Spleen (tissue), 11 donors: ENCODE measurements at regions not wholly inside any gene's neighbourhood (a gene's known extent, or its start where the extent isn't known, plus 50 kb on each side); places are given as distances from the start of the nearest gene placed in this dataset.

Source experiments
- DNase-seq: peaks from one replicate; pipeline ENCODE4 v3.0.0-alpha.2; 2020
- H3K27ac ChIP-seq, 8 donors: fragments of 200-600 bp; sonication (generic) in 7 of 8; 1 replicate in 4 of 8; 2 replicates in 4 of 8; pipeline versions ENCODE4 v1.5.0 to v1.8.0; 2016 to 2021; ENCODE audit warnings: inconsistent platforms in 4 of 8, mild to moderate bottlenecking in 4 of 8, moderate library complexity in 1 of 8
- H3K27me3 ChIP-seq, 7 donors: fragments of 200-600 bp; sonication (generic) in 6 of 7; replicated peaks in 1 of 7; 1 replicate in 4 of 7; 2 replicates in 3 of 7; pipeline versions ENCODE4 v1.5.0 to v1.8.0; 2016 to 2021; ENCODE audit warnings: inconsistent platforms in 3 of 7, mild to moderate bottlenecking in 1 of 7
- H3K36me3 ChIP-seq, 6 donors: fragments of 200-600 bp; sonication (generic) in 5 of 6; 1 replicate in 4 of 6; 2 replicates in 2 of 6; pipeline versions ENCODE4 v1.5.0 to v1.8.0; 2016 to 2021; ENCODE audit warnings: inconsistent platforms in 2 of 6
- H3K4me1 ChIP-seq, 6 donors: fragments of 200-600 bp; sonication (generic) in 5 of 6; 1 replicate in 3 of 6; 2 replicates in 3 of 6; pipeline versions ENCODE4 v1.5.0 to v1.8.0; 2016 to 2021; ENCODE audit warnings: inconsistent platforms in 3 of 6
- H3K4me3 ChIP-seq, 8 donors: fragments of 200-600 bp; sonication (generic) in 7 of 8; 1 replicate in 4 of 8; 2 replicates in 4 of 8; pipeline versions ENCODE4 v1.5.0 to v1.8.0; 2016 to 2021; ENCODE audit warnings: inconsistent platforms in 4 of 8, mild to moderate bottlenecking in 4 of 8, moderate library complexity in 2 of 8
- H3K9me3 ChIP-seq, 8 donors: fragments of 200-600 bp; sonication (generic) in 7 of 8; 1 replicate in 4 of 8; 2 replicates in 4 of 8; pipeline versions ENCODE4 v1.5.0 to v1.8.0; 2016 to 2021; ENCODE audit warnings: inconsistent platforms in 4 of 8
- POLR2A ChIP-seq, 3 donors: fragments of 450-650 bp; IDR thresholded peaks; one replicate each; pipeline ENCODE4 v1.5.1; 2017; ENCODE audit warnings: antibody characterized with exemption in 3 of 3, mild to moderate bottlenecking in 1 of 3
- POLR2AphosphoS5 ChIP-seq, 3 donors: sonication (generic); formaldehyde crosslinking; IDR thresholded peaks; one replicate each; pipeline ENCODE4 v1.5.1; 2017; ENCODE audit warnings: antibody characterized with exemption in 3 of 3
- WGBS, 5 donors: extraction: QIAGEN DNeasy Blood & Tissue Kit in 3 of 5; methylation state at CpG; one replicate each; pipeline versions ENCODE4 v1.1.5 to v1.1.7; 2013 to 2018; 5-methylcytosine and 5-hydroxymethylcytosine counted together
- intact Hi-C: fragments of 100-400 bp; cut with DNase I; formaldehyde crosslinking; loops from one replicate; pipeline ENCODE4 v1.15.0; 2023; ENCODE audit warnings: low total_unique reads
- TF ChIP-seq, protein P1 (sequence below), 11 experiments: fragments of 200-600 bp in 7 of 11; fragments of 450-650 bp in 4 of 11; sonication (generic) in 4 of 11; IDR thresholded peaks in 8 of 11; conservative IDR thresholded peaks in 3 of 11; 1 replicate in 7 of 11; 2 replicates in 4 of 11; pipeline versions ENCODE4 v1.4.0 to v1.8.0; 2016 to 2021; ENCODE audit warnings: antibody characterized with exemption in 11 of 11, inconsistent platforms in 4 of 11, mild to moderate bottlenecking in 1 of 11
- donor health status: healthy with polysubstance abuse.
- donor health status: DM: no; HTN: no; CAD: no; lungs with moderate emphysema.
- donor health status: DM: no; HTN: no; CAD: no.
- donor health status: Bipolar disorder and iron deficiency.
- donor health status: healthy.
- donor health status: DM: no; HTN: no; CAD: no.
- donor health status: DM: yes; HTN: yes; CAD: no.

DNA sequence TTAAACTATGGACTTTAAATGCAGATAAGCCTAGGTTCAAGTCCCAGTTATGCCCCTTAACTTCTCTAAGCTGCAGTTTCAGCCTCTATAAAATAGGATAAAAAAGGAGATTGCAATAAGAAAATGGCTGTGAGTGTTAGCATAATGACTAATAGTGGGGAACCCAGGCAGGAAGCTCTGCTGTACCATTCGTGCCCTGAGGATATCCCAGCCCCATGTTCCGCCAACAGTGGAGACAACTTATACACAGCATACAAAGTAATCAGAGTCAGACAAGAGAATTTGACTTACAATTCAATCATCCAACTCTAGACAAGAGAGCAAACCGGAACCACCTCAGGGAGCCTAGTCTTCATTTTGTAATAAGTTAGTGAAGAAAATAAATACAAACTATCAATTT lies 141.5 kb upstream of the FSTL4 start:
- H3K27me3 ChIP-seq, result peaks cover 0 to 24% (median 3%) of the 10 kb centered on the region in 7 donors
- no peaks in the 10 kb centered on the region for H3K36me3 ChIP-seq
- 39 to 75% (median 58%) methylated on average over 3 of the region's 3 CpGs for WGBS, 5 donors
- no peak overlapping the region for H3K27ac ChIP-seq
- H3K4me1 ChIP-seq, result no peaks in the 10 kb centered on the region
- no peak overlapping the region for H3K4me3 ChIP-seq
- intact Hi-C loops, result loop anchor here (10.0 kb wide), 1 partner anchor 111 kb away; no protein-coding TSS in a partner anchor
- DNase-seq, result no peak
- no peaks in the 10 kb centered on the region for H3K9me3 ChIP-seq
- TF ChIP-seq, protein P1, sequence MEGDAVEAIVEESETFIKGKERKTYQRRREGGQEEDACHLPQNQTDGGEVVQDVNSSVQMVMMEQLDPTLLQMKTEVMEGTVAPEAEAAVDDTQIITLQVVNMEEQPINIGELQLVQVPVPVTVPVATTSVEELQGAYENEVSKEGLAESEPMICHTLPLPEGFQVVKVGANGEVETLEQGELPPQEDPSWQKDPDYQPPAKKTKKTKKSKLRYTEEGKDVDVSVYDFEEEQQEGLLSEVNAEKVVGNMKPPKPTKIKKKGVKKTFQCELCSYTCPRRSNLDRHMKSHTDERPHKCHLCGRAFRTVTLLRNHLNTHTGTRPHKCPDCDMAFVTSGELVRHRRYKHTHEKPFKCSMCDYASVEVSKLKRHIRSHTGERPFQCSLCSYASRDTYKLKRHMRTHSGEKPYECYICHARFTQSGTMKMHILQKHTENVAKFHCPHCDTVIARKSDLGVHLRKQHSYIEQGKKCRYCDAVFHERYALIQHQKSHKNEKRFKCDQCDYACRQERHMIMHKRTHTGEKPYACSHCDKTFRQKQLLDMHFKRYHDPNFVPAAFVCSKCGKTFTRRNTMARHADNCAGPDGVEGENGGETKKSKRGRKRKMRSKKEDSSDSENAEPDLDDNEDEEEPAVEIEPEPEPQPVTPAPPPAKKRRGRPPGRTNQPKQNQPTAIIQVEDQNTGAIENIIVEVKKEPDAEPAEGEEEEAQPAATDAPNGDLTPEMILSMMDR (IDR thresholded peaks at IDR 0.05 in 8 of 11, conservative IDR thresholded peaks at IDR 0.05 in 3 of 11), result no peak
- no peak for TF ChIP-seq POLR2AphosphoS5 (IDR thresholded peaks at IDR 0.05)
- no peak for TF ChIP-seq POLR2A (IDR thresholded peaks at IDR 0.05)

- 77 to 88% (median 82%) methylated on average over 5 of the region's 5 CpGs for WGBS, 5 donors
These were observed 139.5 kb upstream of the FSTL4 start for GRCh38 chr5:133751846-133752245.

DNA sequence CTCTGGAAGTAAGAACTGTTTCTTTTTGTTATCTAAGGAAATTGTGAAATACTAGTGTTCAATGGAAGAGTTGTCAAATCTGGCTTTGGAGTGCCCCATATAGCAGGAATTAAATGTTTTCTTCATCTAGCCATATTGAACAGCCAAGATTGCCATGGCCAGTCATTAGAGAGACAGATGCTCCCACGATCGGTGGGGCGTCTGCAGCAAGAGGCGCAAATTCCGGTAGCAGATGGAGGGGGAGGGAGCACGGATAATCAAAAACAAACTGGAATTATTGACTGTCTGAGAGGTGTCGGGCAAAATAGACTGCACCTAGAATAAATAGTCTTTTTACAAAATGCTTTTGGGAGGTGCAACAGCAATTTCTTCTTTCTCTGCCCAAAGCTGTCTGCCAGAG lies 139.1 kb upstream of the FSTL4 start:
- WGBS, 5 donors, result 80 to 94% (median 90%) methylated on average over 7 of the region's 7 CpGs
- Histone ChIP-seq H3K36me3 (no peaks in the 10 kb centered on the region), H3K27ac (no peak overlapping the region), H3K27me3 (peaks cover 0 to 19% (median 0%) of the 10 kb centered on the region in 7 donors), H3K9me3 (peaks cover 0 to 4% (median 0%) of the 10 kb centered on the region in 8 donors), H3K4me3 (no peak overlapping the region), H3K4me1 (no peaks in the 10 kb centered on the region)
- intact Hi-C loops, result loop anchor here (10.0 kb wide), 1 partner anchor 113 kb away; no protein-coding TSS in a partner anchor
- DNase-seq, result no peak
- TF ChIP-seq, protein P1 (IDR thresholded peaks at IDR 0.05 in 8 of 11, conservative IDR thresholded peaks at IDR 0.05 in 3 of 11), result no peak
- no peak for TF ChIP-seq POLR2A (IDR thresholded peaks at IDR 0.05)
- TF ChIP-seq POLR2AphosphoS5 (IDR thresholded peaks at IDR 0.05), result no peak

More at GRCh38 chr5:133751846-133752245, 139.5 kb upstream of the FSTL4 start:
- H3K9me3 ChIP-seq, result peaks cover 0 to 2% (median 0%) of the 10 kb centered on the region in 8 donors
- no peak for TF ChIP-seq POLR2A (IDR thresholded peaks at IDR 0.05)
- TF ChIP-seq, protein P1 (IDR thresholded peaks at IDR 0.05 in 8 of 11, conservative IDR thresholded peaks at IDR 0.05 in 3 of 11), result no peak
- TF ChIP-seq POLR2AphosphoS5 (IDR thresholded peaks at IDR 0.05), result no peak
- H3K36me3 ChIP-seq, result no peaks in the 10 kb centered on the region
- H3K27me3 ChIP-seq, result peaks cover 0 to 23% (median 0%) of the 10 kb centered on the region in 7 donors
- no peak overlapping the region for H3K4me3 ChIP-seq
- intact Hi-C loops, result loop anchor here (10.0 kb wide), 1 partner anchor 113 kb away; no protein-coding TSS in a partner anchor
- H3K4me1 ChIP-seq, result no peaks in the 10 kb centered on the region
- DNase-seq, result no peak
- no peak overlapping the region for H3K27ac ChIP-seq

DNA sequence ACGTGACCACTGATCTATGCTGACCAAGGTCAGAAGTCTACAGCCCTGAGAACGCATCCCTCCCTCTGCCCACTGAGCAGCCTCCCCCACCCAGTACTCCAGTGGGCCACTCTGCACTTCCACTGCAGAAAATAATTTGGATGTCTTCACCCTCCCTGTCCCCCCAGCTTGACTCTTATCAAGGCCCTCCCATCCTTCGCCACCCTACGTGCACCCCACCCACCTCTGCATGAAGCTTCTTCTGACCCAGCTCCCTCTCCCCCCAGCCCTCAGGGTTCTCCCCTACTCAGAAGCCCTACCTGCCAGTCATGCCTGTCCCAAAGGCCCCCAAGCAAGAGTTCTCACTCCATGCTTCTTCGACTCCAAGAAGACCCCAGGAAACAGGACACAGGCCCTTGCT lies 138.5 kb upstream of the FSTL4 start:
- Histone ChIP-seq H3K27ac (no peak overlapping the region), H3K4me1 (no peaks in the 10 kb centered on the region), H3K27me3 (peaks cover 0 to 13% (median 0%) of the 10 kb centered on the region in 7 donors), H3K4me3 (no peak overlapping the region), H3K9me3 (peaks cover 0 to 4% (median 0%) of the 10 kb centered on the region in 8 donors), H3K36me3 (no peaks in the 10 kb centered on the region)
- 80 to 94% (median 88%) methylated on average over 5 of the region's 5 CpGs for WGBS, 5 donors
- TF ChIP-seq, protein P1 (IDR thresholded peaks at IDR 0.05 in 8 of 11, conservative IDR thresholded peaks at IDR 0.05 in 3 of 11), result no peak
- TF ChIP-seq POLR2A (IDR thresholded peaks at IDR 0.05) (no peak), POLR2AphosphoS5 (IDR thresholded peaks at IDR 0.05) (no peak)
- no peak for DNase-seq
- intact Hi-C loops, result loop anchor here (10.0 kb wide), 1 partner anchor 114 kb away; no protein-coding TSS in a partner anchor
